COLO668 (cell line): ENCODE measurements at regions not wholly inside any gene's neighbourhood (a gene's known extent, or its start where the extent isn't known, plus 50 kb on each side); places are given as distances from the start of the nearest gene placed in this dataset.
A peak's percentile ranks its signal among the peaks of the same experiment; 100 is the strongest.
"Not testable (repeated sequence)": the region's sequence is repeated elsewhere in the genome, so short reads cannot be mapped to it uniquely, and the experiment has no call there.

ENCODE experiments used
- DNase-seq: peaks from one replicate; lab custom pipeline; 2025; ENCODE audit not compliant: unreplicated experiment; lab: John Stamatoyannopoulos, UW

GRCh38 chr5:124153588-124153987 lies 592.9 kb downstream of the ZNF608 start:
- DNase-seq: no peak

GRCh38 chr5:124148574-124148973 lies 597.9 kb downstream of the ZNF608 start:
- DNase-seq: no peak

GRCh38 chr5:124140060-124140459 lies 606.4 kb downstream of the ZNF608 start:
- DNase-seq: no peak

- no peak for DNase-seq
Measured at GRCh38 chr5:124139477-124139876, 607.0 kb downstream of the ZNF608 start.

GRCh38 chr5:124136609-124137008 lies 609.8 kb downstream of the ZNF608 start:
- DNase-seq: no peak

- no peak for DNase-seq
Measured at GRCh38 chr5:124134941-124135340, 611.5 kb downstream of the ZNF608 start.

- DNase-seq: no peak
Measured at GRCh38 chr5:124133406-124133805, 613.0 kb downstream of the ZNF608 start.

- peak; percentile 28 for DNase-seq
Measured at GRCh38 chr5:124132843-124133242, 613.6 kb downstream of the ZNF608 start.

- DNase-seq: no peak
Measured at GRCh38 chr5:124131466-124131865, 615.0 kb downstream of the ZNF608 start.

- no peak for DNase-seq
Measured at GRCh38 chr5:124130816-124131215, 615.6 kb downstream of the ZNF608 start.

- DNase-seq: no peak
Measured at GRCh38 chr5:124128867-124129266, 616.9 kb downstream of the CSNK1G3 start.

GRCh38 chr5:124126504-124127217 lies 614.7 kb downstream of the CSNK1G3 start:
- DNase-seq: no peak

GRCh38 chr5:124124711-124125229 lies 612.8 kb downstream of the CSNK1G3 start:
- no peak for DNase-seq

- DNase-seq: no peak
Measured at GRCh38 chr5:124121198-124121597, 609.2 kb downstream of the CSNK1G3 start.

GRCh38 chr5:124114911-124115310 lies 602.9 kb downstream of the CSNK1G3 start:
- DNase-seq: peak; percentile 57

- no peak for DNase-seq
Measured at GRCh38 chr5:124111886-124112285, 599.9 kb downstream of the CSNK1G3 start.

GRCh38 chr5:124110942-124111341 lies 599.0 kb downstream of the CSNK1G3 start:
- DNase-seq: no peak

GRCh38 chr5:124105326-124105725 lies 593.3 kb downstream of the CSNK1G3 start:
- DNase-seq: no peak

GRCh38 chr5:124104821-124105220 lies 592.8 kb downstream of the CSNK1G3 start:
- DNase-seq: no peak

GRCh38 chr5:124104344-124104743 lies 592.4 kb downstream of the CSNK1G3 start:
- no peak for DNase-seq

GRCh38 chr5:124103671-124104070 lies 591.7 kb downstream of the CSNK1G3 start:
- no peak for DNase-seq

GRCh38 chr5:124103056-124103455 lies 591.1 kb downstream of the CSNK1G3 start:
- DNase-seq: not testable (repeated sequence)

- no peak for DNase-seq
Measured at GRCh38 chr5:124102486-124102885, 590.5 kb downstream of the CSNK1G3 start.
